Smooth muscle cell (in vitro differentiated cells): ENCODE measurements at regions not wholly inside any gene's neighbourhood (a gene's known extent, or its start where the extent isn't known, plus 50 kb on each side); places are given as distances from the start of the nearest gene placed in this dataset.

ENCODE experiments used
- DNase-seq: peaks from one replicate; lab custom pipeline; 2025; ENCODE audit not compliant: unreplicated experiment; lab: John Stamatoyannopoulos, UW
- H2AFZ ChIP-seq: fragments of 200-600 bp; sonication (generic); 2 replicates; pipeline ENCODE4 v1.6.0; 2016; ENCODE audit warnings: antibody characterized with exemption, low read depth, mild to moderate bottlenecking
- H3F3A ChIP-seq: fragments of 200-600 bp; sonication (generic); 2 replicates; pipeline ENCODE4 v1.6.0; 2017; ENCODE audit warnings: antibody characterized with exemption, low read depth
- H3K27ac ChIP-seq: fragments of 200-600 bp; sonication (generic); 2 replicates; pipeline ENCODE4 v1.5.1; 2016; ENCODE audit warnings: low read depth, mild to moderate bottlenecking
- H3K27me3 ChIP-seq: fragments of 200-600 bp; sonication (generic); 2 replicates; pipeline ENCODE4 v1.6.1; 2016; ENCODE audit warnings: low read depth, mild to moderate bottlenecking
- H3K36me3 ChIP-seq: fragments of 200-600 bp; sonication (generic); 2 replicates; pipeline ENCODE4 v1.5.1; 2016; ENCODE audit warnings: low read depth
- H3K4me1 ChIP-seq: fragments of 200-600 bp; sonication (generic); 2 replicates; pipeline ENCODE4 v1.5.1; 2016; ENCODE audit warnings: low read depth
- H3K4me2 ChIP-seq: fragments of 200-600 bp; sonication (generic); 2 replicates; pipeline ENCODE4 v1.6.0; 2016; ENCODE audit warnings: mild to moderate bottlenecking
- H3K4me3 ChIP-seq: fragments of 200-600 bp; sonication (generic); 2 replicates; pipeline ENCODE4 v1.5.1; 2016; ENCODE audit warnings: mild to moderate bottlenecking
- H3K79me2 ChIP-seq: fragments of 200-600 bp; sonication (generic); 2 replicates; pipeline ENCODE4 v1.6.0; 2016; ENCODE audit warnings: low read depth, mild to moderate bottlenecking
- H3K9ac ChIP-seq: fragments of 200-600 bp; sonication (generic); 2 replicates; pipeline ENCODE4 v1.6.0; 2016; ENCODE audit warnings: low read depth
- H3K9me3 ChIP-seq: fragments of 200-600 bp; sonication (generic); replicated peaks from 2 replicates; pipeline ENCODE4 v1.5.1; 2016; ENCODE audit warnings: low read depth
- H4K20me1 ChIP-seq: fragments of 200-600 bp; sonication (generic); 2 replicates; pipeline ENCODE4 v1.6.0; 2016; ENCODE audit warnings: low read depth
- WGBS: methylation state at CpG from one replicate; pipeline ENCODE4 v1.1.7; 2016; ENCODE audit warnings: low lambda C conversion rate; 5-methylcytosine and 5-hydroxymethylcytosine counted together
- TF ChIP-seq, protein P1 (sequence below): fragments of 200-600 bp; sonication (generic); IDR thresholded peaks from 2 replicates; pipeline ENCODE4 v1.5.1; 2017; ENCODE audit warnings: borderline replicate concordance, mild to moderate bottlenecking, antibody characterized with exemption; ENCODE audit not compliant: insufficient read depth, poor library complexity, severe bottlenecking

DNA sequence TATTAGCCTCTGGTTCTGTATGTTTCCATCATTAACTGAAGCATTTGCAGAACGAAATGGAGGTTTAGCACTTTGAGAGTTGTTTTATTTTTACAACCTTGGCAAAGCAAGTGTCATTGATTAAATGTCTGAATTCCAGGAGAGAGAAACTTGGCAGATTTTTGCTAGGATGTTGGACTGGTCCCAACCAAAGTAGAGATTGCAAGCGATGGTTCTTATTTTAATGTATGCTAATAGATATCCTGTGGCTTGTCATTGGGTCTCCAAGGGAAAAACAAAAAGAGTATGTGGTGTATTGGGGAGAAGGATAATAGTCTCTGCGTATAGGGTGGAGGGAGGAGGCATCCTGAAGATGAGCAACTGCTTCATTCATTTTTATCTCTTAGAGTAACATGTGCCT lies 457.2 kb upstream of the RUNX1 start:
- DNase-seq = no peak

DNA sequence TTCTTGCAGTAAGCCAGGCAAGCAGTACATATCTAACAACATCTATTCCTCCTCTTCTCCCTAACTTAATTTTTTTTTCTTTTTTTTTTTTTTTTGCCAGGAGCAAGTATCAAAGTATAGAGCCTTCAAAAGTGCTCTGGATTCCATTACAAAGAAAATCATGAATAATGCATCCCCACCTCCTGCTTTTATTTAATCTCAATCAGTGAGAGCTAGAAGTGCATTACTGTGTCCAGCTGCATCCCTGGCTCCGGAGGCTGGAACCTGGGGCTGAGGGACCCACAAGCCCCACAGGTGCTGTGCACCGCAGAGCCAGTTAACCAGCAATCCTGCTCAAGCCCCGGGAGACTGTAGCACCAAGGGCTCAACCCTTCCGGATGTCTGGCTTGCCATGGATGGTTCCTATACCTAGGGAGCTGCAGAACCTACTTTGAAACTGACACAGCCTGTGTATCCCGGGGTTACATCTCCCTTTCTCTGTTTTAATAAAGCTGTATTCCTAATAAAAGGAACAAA lies 455.9 kb upstream of the RUNX1 start:
- Histone ChIP-seq H3K4me2 (peak overlapping the region; percentile 62), H3K9me3 (no peaks in the 10 kb centered on the region), H2AFZ (no peak overlapping the region), H3K9ac (no peak overlapping the region), H4K20me1 (no peaks in the 10 kb centered on the region), H3K27me3 (no peaks in the 10 kb centered on the region), H3K4me1 (peaks cover 20% of the 10 kb centered on the region), H3K79me2 (no peaks in the 10 kb centered on the region), H3K4me3 (no peak overlapping the region), H3K36me3 (no peaks in the 10 kb centered on the region), H3K27ac (peak overlapping the region; percentile 80), H3F3A (peaks cover 8% of the 10 kb centered on the region)
- no peak for DNase-seq
- WGBS = 74% methylated on average over 5 of the region's 5 CpGs
- TF ChIP-seq, protein P1, sequence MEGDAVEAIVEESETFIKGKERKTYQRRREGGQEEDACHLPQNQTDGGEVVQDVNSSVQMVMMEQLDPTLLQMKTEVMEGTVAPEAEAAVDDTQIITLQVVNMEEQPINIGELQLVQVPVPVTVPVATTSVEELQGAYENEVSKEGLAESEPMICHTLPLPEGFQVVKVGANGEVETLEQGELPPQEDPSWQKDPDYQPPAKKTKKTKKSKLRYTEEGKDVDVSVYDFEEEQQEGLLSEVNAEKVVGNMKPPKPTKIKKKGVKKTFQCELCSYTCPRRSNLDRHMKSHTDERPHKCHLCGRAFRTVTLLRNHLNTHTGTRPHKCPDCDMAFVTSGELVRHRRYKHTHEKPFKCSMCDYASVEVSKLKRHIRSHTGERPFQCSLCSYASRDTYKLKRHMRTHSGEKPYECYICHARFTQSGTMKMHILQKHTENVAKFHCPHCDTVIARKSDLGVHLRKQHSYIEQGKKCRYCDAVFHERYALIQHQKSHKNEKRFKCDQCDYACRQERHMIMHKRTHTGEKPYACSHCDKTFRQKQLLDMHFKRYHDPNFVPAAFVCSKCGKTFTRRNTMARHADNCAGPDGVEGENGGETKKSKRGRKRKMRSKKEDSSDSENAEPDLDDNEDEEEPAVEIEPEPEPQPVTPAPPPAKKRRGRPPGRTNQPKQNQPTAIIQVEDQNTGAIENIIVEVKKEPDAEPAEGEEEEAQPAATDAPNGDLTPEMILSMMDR = no peak

More for the DNA sequence above, 457.2 kb upstream of the RUNX1 start:
- H3K79me2 ChIP-seq = no peaks in the 10 kb centered on the region
- no peak overlapping the region for H3K4me3 ChIP-seq
- WGBS = 41% methylated on average over 3 of the region's 3 CpGs
- peaks cover 20% of the 10 kb centered on the region for H3K4me1 ChIP-seq
- H3K4me2 ChIP-seq = no peak overlapping the region
- no peak overlapping the region for H3K9ac ChIP-seq
- H3K36me3 ChIP-seq = no peaks in the 10 kb centered on the region
- H3K27ac ChIP-seq = peak overlapping the region; percentile 8
- no peaks in the 10 kb centered on the region for H3K27me3 ChIP-seq
- TF ChIP-seq, protein P1 = no peak
- no peak overlapping the region for H2AFZ ChIP-seq
- H3K9me3 ChIP-seq = no peaks in the 10 kb centered on the region
- no peaks in the 10 kb centered on the region for H4K20me1 ChIP-seq
- peaks cover 8% of the 10 kb centered on the region for H3F3A ChIP-seq

DNA sequence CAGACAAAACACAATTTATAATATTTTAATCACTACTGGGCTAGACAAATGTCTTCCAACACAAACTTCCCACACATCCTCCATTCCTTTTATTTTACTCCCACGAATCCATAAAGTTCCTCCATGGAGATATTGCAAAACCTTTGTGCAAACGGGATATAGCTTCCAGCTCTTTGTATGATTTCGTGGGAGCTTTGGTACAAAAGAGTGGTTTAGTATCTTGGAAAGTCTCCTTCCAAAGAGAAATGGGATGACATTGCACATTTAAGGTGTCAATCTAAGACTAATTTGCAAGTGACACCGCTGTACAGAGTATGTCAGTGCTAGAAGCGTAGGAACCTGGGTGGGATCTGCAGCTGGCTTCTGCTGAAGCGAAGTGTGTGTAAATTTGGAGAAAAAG lies 455.2 kb upstream of the RUNX1 start:
- Histone ChIP-seq H3K4me1 (peaks cover 20% of the 10 kb centered on the region), H3K27ac (peak overlapping the region; percentile 80), H3F3A (peaks cover 8% of the 10 kb centered on the region), H4K20me1 (no peaks in the 10 kb centered on the region), H3K36me3 (no peaks in the 10 kb centered on the region), H3K79me2 (no peaks in the 10 kb centered on the region), H3K4me2 (peak overlapping the region; percentile 62), H3K9me3 (no peaks in the 10 kb centered on the region), H2AFZ (peak overlapping the region; percentile 60), H3K27me3 (no peaks in the 10 kb centered on the region), H3K4me3 (no peak overlapping the region), H3K9ac (peak overlapping the region; percentile 45)
- TF ChIP-seq, protein P1 = no peak
- 35% methylated on average over 6 of the region's 6 CpGs for WGBS
- DNase-seq = no peak

DNA sequence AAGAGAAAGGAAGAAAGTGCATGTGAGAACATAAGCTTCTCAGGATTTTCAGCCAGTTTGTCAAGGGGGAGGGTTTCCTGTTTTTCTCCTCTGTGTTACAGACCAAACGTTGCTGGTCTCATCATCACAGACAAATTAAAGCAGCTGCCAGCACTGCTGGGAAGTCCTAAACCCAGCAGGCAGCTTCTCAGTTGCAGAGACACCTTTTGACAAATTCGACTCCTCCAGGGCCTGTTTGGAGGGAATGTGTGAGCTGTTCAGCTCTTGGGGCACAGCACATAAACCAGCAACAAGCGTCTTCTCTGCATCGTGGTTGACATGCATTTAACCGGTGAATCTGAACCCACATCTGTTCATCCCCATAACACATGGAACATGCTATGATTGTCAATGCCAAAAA lies 454.6 kb upstream of the RUNX1 start:
- H3K4me2 ChIP-seq = peak overlapping the region; percentile 62
- no peak overlapping the region for H3K4me3 ChIP-seq
- no peaks in the 10 kb centered on the region for H3K36me3 ChIP-seq
- peak overlapping the region; percentile 60 for H2AFZ ChIP-seq
- no peaks in the 10 kb centered on the region for H3K9me3 ChIP-seq
- peak overlapping the region; percentile 45 for H3K9ac ChIP-seq
- whole genome bisulfite sequencing = 23% methylated on average over 5 of the region's 5 CpGs
- no peaks in the 10 kb centered on the region for H3K79me2 ChIP-seq
- H3F3A ChIP-seq = peaks cover 8% of the 10 kb centered on the region
- DNase-seq = no peak
- no peaks in the 10 kb centered on the region for H4K20me1 ChIP-seq
- H3K27me3 ChIP-seq = no peaks in the 10 kb centered on the region
- TF ChIP-seq, protein P1 = no peak
- peaks cover 20% of the 10 kb centered on the region for H3K4me1 ChIP-seq
- peak overlapping the region; percentile 80 for H3K27ac ChIP-seq
